Testis (tissue), 2 donors: ENCODE measurements at regions not wholly inside any gene's neighbourhood (a gene's known extent, or its start where the extent isn't known, plus 50 kb on each side); places are given as distances from the start of the nearest gene placed in this dataset.
"Not testable (repeated sequence)": the region's sequence is repeated elsewhere in the genome, so short reads cannot be mapped to it uniquely, and the experiment has no call there.

Experiments
- DNase-seq: peaks from one replicate; pipeline ENCODE4 v3.0.0-alpha.2; 2019
- H3K27ac ChIP-seq, 2 donors: fragments of 200-600 bp; sonication (generic); one replicate each; pipeline ENCODE4 v1.5.1; 2019
- H3K27me3 ChIP-seq: fragments of 200-600 bp; sonication (generic); one replicate; pipeline ENCODE4 v1.5.1; 2019
- H3K36me3 ChIP-seq: fragments of 200-600 bp; sonication (generic); one replicate; pipeline ENCODE4 v1.5.1; 2017; ENCODE audit warnings: low read depth; ENCODE audit errors: missing control alignments
- H3K4me1 ChIP-seq: fragments of 200-600 bp; sonication (generic); one replicate; pipeline ENCODE4 v1.5.1; 2019
- H3K4me3 ChIP-seq, 2 donors: fragments of 200-600 bp; sonication (generic); one replicate each; pipeline ENCODE4 v1.5.1; 2017 to 2019
- H3K9me3 ChIP-seq: fragments of 200-600 bp; sonication (generic); one replicate; pipeline ENCODE4 v1.5.1; 2017
- CTCF ChIP-seq, 3 experiments: fragments of 450-650 bp in 2 of 3; fragments of 200-600 bp in 1 of 3; sonication (generic) in 1 of 3; IDR thresholded peaks; one replicate each; pipeline ENCODE4 v1.5.1; 2016 to 2019; ENCODE audit warnings: antibody characterized with exemption in 3 of 3, mild to moderate bottlenecking in 2 of 3, moderate library complexity in 1 of 3
- POLR2A ChIP-seq: fragments of 450-650 bp; IDR thresholded peaks from one replicate; pipeline ENCODE4 v1.6.1; 2017; ENCODE audit warnings: antibody characterized with exemption, mild to moderate bottlenecking, moderate library complexity
- WGBS, 2 donors: methylation state at CpG; one replicate each; pipeline ENCODE4 v1.1.5; 2018; 5-methylcytosine and 5-hydroxymethylcytosine counted together
- intact Hi-C: fragments of 100-400 bp; cut with DNase I; formaldehyde crosslinking; loops from one replicate; pipeline ENCODE4 v1.15.1; 2023; ENCODE audit warnings: low total_unique reads

- H3K9me3 ChIP-seq, H3K4me3 ChIP-seq, intact Hi-C loops, H3K4me1 ChIP-seq, H3K27ac ChIP-seq, DNase-seq, H3K36me3 ChIP-seq, H3K27me3 ChIP-seq: not testable (repeated sequence)
- WGBS, 2 donors, result 87 to 90% methylated on average over 16 of the region's 16 CpGs
Measured at GRCh38 chr6:86872810-86873209, 64.5 kb upstream of the HTR1E start.

DNA sequence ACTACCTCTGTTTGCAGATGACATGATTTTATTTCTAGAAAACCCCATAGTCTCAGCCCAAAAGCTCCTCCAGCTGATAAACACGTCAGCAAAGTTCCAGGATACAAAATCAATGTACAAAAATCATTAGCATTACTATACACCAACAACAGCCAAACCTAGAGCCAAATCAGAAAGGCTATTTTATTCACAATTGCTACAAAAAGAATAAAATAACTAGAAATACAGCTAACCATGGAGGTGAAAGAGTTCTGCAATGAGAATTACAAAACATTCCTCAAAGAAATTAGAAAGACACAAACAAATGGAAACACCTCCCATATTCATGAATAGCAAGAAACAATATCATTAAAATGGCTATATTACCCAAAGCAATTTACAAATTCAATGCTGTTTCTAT, 65.6 kb upstream of the HTR1E start:
- no peak for DNase-seq
- no peak overlapping the region for H3K4me3 ChIP-seq
- no peaks in the 10 kb centered on the region for H3K9me3 ChIP-seq
- H3K27ac ChIP-seq, result no peak overlapping the region
- WGBS, 2 donors, result 33 to 46% methylated on average over 1 of the region's 1 CpG
- no peaks in the 10 kb centered on the region for H3K36me3 ChIP-seq
- intact Hi-C loops, result no loop called here
- H3K27me3 ChIP-seq, result no peaks in the 10 kb centered on the region
- no peaks in the 10 kb centered on the region for H3K4me1 ChIP-seq
- TF ChIP-seq POLR2A (no peak), CTCF (IDR thresholded peaks at IDR 0.05) (no peak)

DNA sequence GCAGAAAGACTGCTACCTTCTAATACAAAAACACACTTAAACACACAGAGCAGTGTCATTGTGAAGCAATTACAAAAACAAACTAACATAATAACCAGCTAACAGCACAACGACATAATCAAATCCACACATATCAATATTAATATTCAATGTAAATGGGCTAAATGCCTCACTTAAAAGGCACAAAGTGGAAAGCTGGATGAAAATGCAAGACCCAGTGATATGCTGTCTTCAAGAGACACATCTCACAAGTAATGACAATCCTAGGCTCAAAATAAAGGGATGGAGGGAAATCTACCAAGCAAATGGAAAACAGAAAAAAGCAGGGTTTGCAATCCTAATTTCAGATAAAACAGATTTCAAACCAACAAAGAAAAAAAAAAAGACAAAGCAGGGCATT, 67.8 kb upstream of the HTR1E start:
- no peaks in the 10 kb centered on the region for H3K9me3 ChIP-seq
- intact Hi-C loops, result no loop called here

DNA sequence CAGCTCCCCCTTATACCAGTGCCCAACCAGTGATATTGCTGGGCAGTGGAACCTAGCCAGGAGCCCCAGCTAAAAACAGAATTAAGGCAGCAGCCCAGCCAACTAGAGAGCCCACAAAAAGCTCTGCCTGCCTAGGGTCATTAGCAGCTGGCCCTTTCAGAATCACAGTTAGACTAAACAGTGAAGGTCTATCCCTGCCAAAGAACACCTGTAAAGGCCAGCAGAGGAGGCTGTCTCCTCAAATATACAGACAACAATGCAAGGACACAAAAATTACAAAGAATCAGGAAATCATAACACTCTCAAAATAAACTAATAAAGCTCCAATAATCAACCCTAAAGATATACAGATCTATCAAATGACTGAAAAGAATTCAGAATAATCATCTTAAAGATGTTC, 77.8 kb upstream of the HTR1E start:
- Histone ChIP-seq H3K27ac (no peak overlapping the region), H3K4me3 (no peak overlapping the region), H3K36me3 (no peaks in the 10 kb centered on the region), H3K27me3 (no peaks in the 10 kb centered on the region), H3K4me1 (no peaks in the 10 kb centered on the region), H3K9me3 (no peaks in the 10 kb centered on the region)
- intact Hi-C loops, result no loop called here
- no peak for TF ChIP-seq CTCF (IDR thresholded peaks at IDR 0.05)
- TF ChIP-seq POLR2A, result no peak
- DNase-seq, result no peak

More for the DNA sequence above, 67.8 kb upstream of the HTR1E start:
- no peak overlapping the region for H3K27ac ChIP-seq
- no peaks in the 10 kb centered on the region for H3K27me3 ChIP-seq
- no peaks in the 10 kb centered on the region for H3K36me3 ChIP-seq
- TF ChIP-seq POLR2A (no peak), CTCF (IDR thresholded peaks at IDR 0.05) (no peak)
- DNase-seq, result no peak
- H3K4me3 ChIP-seq, result no peak overlapping the region
- 77 to 82% methylated on average over 1 of the region's 1 CpG for WGBS, 2 donors
- no peaks in the 10 kb centered on the region for H3K4me1 ChIP-seq

DNA sequence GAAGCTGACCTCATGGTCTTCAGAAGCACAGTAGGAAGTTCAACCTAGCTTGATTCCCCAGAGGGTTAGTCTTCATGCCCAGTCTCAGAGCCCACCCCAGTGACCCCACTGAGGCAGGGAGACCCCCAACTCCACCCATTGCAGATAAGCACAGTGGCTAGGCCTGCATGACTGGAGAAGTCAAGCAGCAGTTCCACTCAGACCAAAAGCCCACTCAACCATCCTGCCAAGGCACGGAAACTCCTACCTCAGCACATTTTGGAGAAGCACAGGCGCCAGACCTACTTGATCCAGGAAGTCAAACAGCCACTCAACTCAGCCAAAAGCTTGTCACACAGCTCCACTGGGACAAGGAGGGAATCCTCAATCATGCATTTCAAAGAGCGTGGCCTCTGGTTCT, 78.4 kb upstream of the HTR1E start:
- Histone ChIP-seq H3K36me3 (no peaks in the 10 kb centered on the region), H3K4me3 (no peak overlapping the region), H3K4me1 (no peaks in the 10 kb centered on the region), H3K27me3 (no peaks in the 10 kb centered on the region), H3K27ac (no peak overlapping the region), H3K9me3 (no peaks in the 10 kb centered on the region)
- intact Hi-C loops, result no loop called here
- WGBS, 2 donors, result 72 to 95% methylated on average over 3 of the region's 3 CpGs
- TF ChIP-seq POLR2A (no peak), CTCF (IDR thresholded peaks at IDR 0.05) (no peak)
- DNase-seq, result no peak
